Mesenchymal stem cell (in vitro differentiated cells and primary cell): ENCODE measurements at regions not wholly inside any gene's neighbourhood (a gene's known extent, or its start where the extent isn't known, plus 50 kb on each side); places are given as distances from the start of the nearest gene placed in this dataset.

Source experiments
- DNase-seq: peaks from one replicate; pipeline ENCODE4 v3.0.0-alpha.2; 2013
- H2AFZ ChIP-seq: one replicate; pipeline ENCODE4 v1.6.1; 2013; ENCODE audit warnings: low read depth, mild to moderate bottlenecking, control low read depth, inconsistent platforms, low read length, moderate library complexity
- H2AK5ac ChIP-seq: 2 replicates; pipeline ENCODE4 v1.6.1; 2013; ENCODE audit warnings: low read length, moderate library complexity, mild to moderate bottlenecking, inconsistent platforms; ENCODE audit not compliant: severe bottlenecking
- H2BK120ac ChIP-seq: one replicate; pipeline ENCODE4 v1.6.1; 2013; ENCODE audit warnings: low read depth, mild to moderate bottlenecking, inconsistent platforms, low read length, moderate library complexity
- H2BK12ac ChIP-seq, 2 experiments: one replicate each; pipeline ENCODE4 v1.6.1; 2013; ENCODE audit warnings: inconsistent platforms in 2 of 2, low read length in 2 of 2, mild to moderate bottlenecking in 2 of 2, moderate library complexity in 2 of 2, control low read depth in 1 of 2
- H2BK15ac ChIP-seq: one replicate; pipeline ENCODE4 v1.6.1; 2013; ENCODE audit warnings: mild to moderate bottlenecking, low read depth, inconsistent platforms; ENCODE audit not compliant: poor library complexity, severe bottlenecking
- H2BK5ac ChIP-seq: 2 replicates; pipeline ENCODE4 v1.6.1; 2013; ENCODE audit warnings: low read depth, mild to moderate bottlenecking, low read length, control low read depth, inconsistent platforms; ENCODE audit not compliant: poor library complexity, severe bottlenecking
- H3K14ac ChIP-seq, 2 experiments: one replicate each; pipeline ENCODE4 v1.6.1; 2013; ENCODE audit warnings: inconsistent platforms in 2 of 2, low read length in 2 of 2, control low read depth in 1 of 2, mild to moderate bottlenecking in 1 of 2, moderate library complexity in 1 of 2
- H3K18ac ChIP-seq, 2 experiments: one replicate each; pipeline ENCODE4 v1.6.1; 2013; ENCODE audit warnings: inconsistent platforms in 2 of 2, low read length in 2 of 2, control low read depth in 1 of 2, low read depth in 1 of 2, mild to moderate bottlenecking in 1 of 2
- H3K23ac ChIP-seq, 2 experiments: one replicate each; pipeline ENCODE4 v1.6.1; 2013; ENCODE audit warnings: inconsistent platforms in 2 of 2, low read length in 2 of 2, mild to moderate bottlenecking in 2 of 2, moderate library complexity in 2 of 2, control low read depth in 1 of 2
- H3K27ac ChIP-seq: 2 replicates; pipeline ENCODE4 v1.5.1; 2013; ENCODE audit warnings: mild to moderate bottlenecking, moderate library complexity, low read length, control low read depth, inconsistent platforms; ENCODE audit not compliant: poor library complexity, severe bottlenecking
- H3K27me3 ChIP-seq, 2 experiments: 2 replicates each; pipeline versions ENCODE4 v1.6.1 to v1.7.0; 2013; ENCODE audit warnings: low read length in 2 of 2, mild to moderate bottlenecking in 2 of 2, moderate library complexity in 2 of 2, control low read depth in 1 of 2, inconsistent platforms in 1 of 2; ENCODE audit not compliant: control insufficient read depth in 1 of 2, insufficient read depth in 1 of 2
- H3K36me3 ChIP-seq, 2 experiments: 2 replicates each; pipeline versions ENCODE4 v1.6.1 to v1.7.0; 2013; ENCODE audit warnings: low read length in 2 of 2, control low read depth in 1 of 2, inconsistent platforms in 1 of 2, low read depth in 1 of 2, mild to moderate bottlenecking in 1 of 2; ENCODE audit not compliant: insufficient read depth in 2 of 2, control insufficient read depth in 1 of 2
- H3K4ac ChIP-seq, 2 experiments: one replicate each; pipeline ENCODE4 v1.6.1; 2013; ENCODE audit warnings: inconsistent platforms in 2 of 2, low read length in 2 of 2, mild to moderate bottlenecking in 2 of 2, moderate library complexity in 2 of 2, control low read depth in 1 of 2, low read depth in 1 of 2
- H3K4me1 ChIP-seq: 2 replicates; pipeline ENCODE4 v1.6.1; 2013; ENCODE audit warnings: low read depth, low read length, control low read depth; ENCODE audit not compliant: control insufficient read depth, insufficient read depth
- H3K4me2 ChIP-seq: 2 replicates; pipeline ENCODE4 v1.6.1; 2013; ENCODE audit warnings: low read length, mild to moderate bottlenecking, inconsistent platforms; ENCODE audit not compliant: poor library complexity, severe bottlenecking
- H3K4me3 ChIP-seq, 2 experiments: 2 replicates each; pipeline versions ENCODE4 v1.5.1 to v1.7.0; 2013; ENCODE audit warnings: low read length in 2 of 2, mild to moderate bottlenecking in 2 of 2, control low read depth in 1 of 2, low read depth in 1 of 2; ENCODE audit not compliant: insufficient read depth in 1 of 2
- H3K79me1 ChIP-seq: replicated peaks from 2 replicates; pipeline ENCODE4 v1.6.1; 2013; ENCODE audit warnings: mild to moderate bottlenecking, control low read depth, low read length, inconsistent platforms; ENCODE audit not compliant: poor library complexity, severe bottlenecking
- H3K9ac ChIP-seq: 2 replicates; pipeline ENCODE4 v1.7.0; 2013; ENCODE audit warnings: mild to moderate bottlenecking, low read length, moderate library complexity
- H3K9me3 ChIP-seq: 2 replicates; pipeline ENCODE4 v1.7.0; 2013; ENCODE audit warnings: mild to moderate bottlenecking, low read length; ENCODE audit not compliant: control insufficient read depth
- H4K8ac ChIP-seq: one replicate; pipeline ENCODE4 v1.6.1; 2013; ENCODE audit warnings: inconsistent platforms, mild to moderate bottlenecking, low read length, moderate library complexity
- H4K91ac ChIP-seq: one replicate; pipeline ENCODE4 v1.6.1; 2013; ENCODE audit warnings: mild to moderate bottlenecking, low read length, inconsistent platforms
- WGBS: methylation state at CpG from one replicate; pipeline ENCODE4 v1.1.7; 2013; ENCODE audit warnings: mixed read lengths; 5-methylcytosine and 5-hydroxymethylcytosine counted together

DNA sequence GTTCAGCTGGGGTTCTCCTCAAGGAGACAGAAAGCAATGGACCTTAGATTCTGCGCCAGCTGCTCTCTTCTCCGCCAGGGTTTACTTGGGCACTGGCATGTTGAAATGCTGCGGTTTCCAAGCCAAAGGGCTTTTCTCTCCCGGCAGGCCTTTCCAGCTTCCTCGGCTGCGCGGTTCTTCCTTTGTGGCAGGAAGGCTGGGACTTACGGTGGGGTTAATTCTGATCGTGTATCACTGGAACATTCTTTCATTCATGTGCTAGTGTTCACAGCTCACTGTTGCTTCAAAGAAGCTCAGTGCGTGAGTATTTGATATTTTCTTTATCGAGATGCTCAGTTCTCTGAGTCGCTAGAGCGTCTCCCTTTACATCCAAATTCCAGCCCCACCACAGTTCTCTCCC, 723.2 kb downstream of the UQCRFS1 start:
- H3K27me3 ChIP-seq, result peaks cover 0 to 25% of the 10 kb centered on the region in 2 experiments
- no peak overlapping the region for H4K91ac ChIP-seq
- no peak overlapping the region for H2BK5ac ChIP-seq
- H3K18ac ChIP-seq, result no peak overlapping the region
- H3K4ac ChIP-seq, result no peak overlapping the region
- no peak overlapping the region for H2BK12ac ChIP-seq
- no peaks in the 10 kb centered on the region for H3K79me1 ChIP-seq
- H2BK15ac ChIP-seq, result no peak overlapping the region
- no peak overlapping the region for H2AFZ ChIP-seq
- H3K9me3 ChIP-seq, result no peaks in the 10 kb centered on the region
- no peak overlapping the region for H3K9ac ChIP-seq
- 80% methylated on average over 12 of the region's 13 CpGs for whole genome bisulfite sequencing
- no peak overlapping the region for H2AK5ac ChIP-seq
- H3K36me3 ChIP-seq, result no peaks in the 10 kb centered on the region
- peaks cover 5% of the 10 kb centered on the region for H3K4me1 ChIP-seq
- no peak overlapping the region for H2BK120ac ChIP-seq
- H3K4me3 ChIP-seq, result no peak overlapping the region
- no peak overlapping the region for H3K27ac ChIP-seq
- no peak overlapping the region for H4K8ac ChIP-seq
- DNase-seq, result no peak
- no peak overlapping the region for H3K4me2 ChIP-seq
- no peak overlapping the region for H3K14ac ChIP-seq
- no peak overlapping the region for H3K23ac ChIP-seq

DNA sequence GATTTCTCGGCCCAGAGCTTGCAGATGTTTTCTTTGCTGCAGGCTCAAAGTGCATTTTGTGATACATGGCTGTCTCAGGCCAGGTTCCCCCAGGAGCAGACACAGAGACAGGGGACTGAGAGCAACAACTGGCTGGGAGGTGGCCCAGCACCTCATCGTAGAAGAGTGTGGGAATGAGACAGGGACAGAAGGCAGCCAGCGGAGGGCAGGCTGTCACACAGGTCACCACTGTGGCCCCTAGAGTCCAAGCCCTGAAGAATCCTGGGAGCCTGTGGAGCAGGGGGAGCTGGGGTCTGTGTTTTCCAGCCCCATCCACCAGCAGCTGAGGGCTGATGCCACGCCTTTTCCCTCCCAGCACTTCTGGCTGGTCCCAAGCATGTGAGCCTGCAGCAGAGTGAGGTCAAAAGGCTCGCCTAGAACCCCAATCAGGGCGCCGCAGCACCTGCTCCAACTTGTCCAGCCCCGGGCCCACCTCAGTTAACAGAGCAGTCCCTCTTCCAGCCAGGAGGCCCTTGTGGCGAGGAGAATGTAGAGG, 723.8 kb downstream of the UQCRFS1 start:
- Histone ChIP-seq H3K14ac (no peak overlapping the region), H3K4me3 (no peak overlapping the region), H2BK15ac (no peak overlapping the region), H3K9me3 (no peaks in the 10 kb centered on the region), H3K36me3 (no peaks in the 10 kb centered on the region), H2BK120ac (no peak overlapping the region), H3K4me2 (no peak overlapping the region), H4K91ac (no peak overlapping the region), H4K8ac (no peak overlapping the region), H3K23ac (no peak overlapping the region), H2AFZ (no peak overlapping the region), H2AK5ac (no peak overlapping the region), H3K9ac (no peak overlapping the region), H3K4me1 (peaks cover 5% of the 10 kb centered on the region), H3K79me1 (no peaks in the 10 kb centered on the region), H2BK5ac (no peak overlapping the region), H3K27me3 (peaks cover 0 to 25% of the 10 kb centered on the region in 2 experiments), H3K27ac (no peak overlapping the region), H2BK12ac (no peak overlapping the region), H3K18ac (no peak overlapping the region), H3K4ac (no peak overlapping the region)
- WGBS, result 84% methylated on average over 9 of the region's 9 CpGs
- DNase-seq, result no peak

DNA sequence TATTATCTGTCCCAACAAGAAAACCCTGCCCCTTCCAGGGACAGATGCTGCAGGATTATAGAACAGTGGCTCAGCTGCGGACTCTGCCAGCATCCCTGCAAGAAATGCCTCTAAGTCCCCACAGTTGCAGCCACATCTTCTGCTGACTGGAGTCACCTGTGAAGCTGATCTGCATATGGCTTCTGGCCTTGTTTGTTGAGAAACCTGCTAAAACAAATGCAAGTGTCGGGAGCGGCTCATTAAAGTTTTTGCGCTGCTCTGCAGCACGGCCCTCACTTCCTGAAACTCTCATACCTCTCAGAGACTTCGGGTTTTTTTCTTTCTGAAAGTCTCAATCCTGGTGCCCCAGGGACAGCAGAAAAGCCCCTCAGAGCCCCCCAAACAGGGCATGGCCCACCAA, 725.0 kb downstream of the UQCRFS1 start:
- Histone ChIP-seq H3K9me3 (no peaks in the 10 kb centered on the region), H3K23ac (no peak overlapping the region), H2AK5ac (no peak overlapping the region), H3K4me1 (peaks cover 5% of the 10 kb centered on the region), H3K36me3 (no peaks in the 10 kb centered on the region), H3K27ac (no peak overlapping the region), H4K8ac (no peak overlapping the region), H2BK120ac (no peak overlapping the region), H3K27me3 (peaks cover 0 to 20% of the 10 kb centered on the region in 2 experiments), H2BK5ac (no peak overlapping the region), H2BK15ac (no peak overlapping the region), H3K14ac (no peak overlapping the region), H3K79me1 (no peaks in the 10 kb centered on the region), H3K4me3 (no peak overlapping the region), H2BK12ac (no peak overlapping the region), H3K4ac (no peak overlapping the region), H3K9ac (no peak overlapping the region), H3K18ac (no peak overlapping the region), H3K4me2 (no peak overlapping the region), H2AFZ (no peak overlapping the region), H4K91ac (no peak overlapping the region)
- 86% methylated on average over 6 of the region's 6 CpGs for WGBS
- DNase-seq, result no peak

DNA sequence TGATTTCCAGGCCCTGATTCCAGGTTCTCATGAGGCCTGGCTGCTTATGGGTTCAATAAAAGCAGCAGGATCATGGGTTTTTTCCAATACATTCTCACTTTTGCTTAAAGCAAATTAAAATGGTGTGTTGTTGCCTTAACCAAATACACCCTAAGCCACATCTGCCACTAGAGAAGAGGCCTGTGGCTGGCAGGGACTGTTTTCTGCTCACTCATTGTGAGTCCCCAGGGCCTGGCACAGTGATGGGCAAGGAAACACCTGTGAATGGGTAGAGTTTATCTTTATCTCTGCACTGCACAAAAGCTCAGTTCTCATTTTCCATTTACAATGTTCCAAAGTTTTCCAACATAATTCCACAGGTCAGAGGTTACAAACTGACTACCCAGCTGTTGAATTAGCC, 726.0 kb downstream of the UQCRFS1 start:
- no peak overlapping the region for H3K4ac ChIP-seq
- no peak overlapping the region for H3K27ac ChIP-seq
- H3K18ac ChIP-seq, result no peak overlapping the region
- H3K23ac ChIP-seq, result no peak overlapping the region
- no peak overlapping the region for H3K4me3 ChIP-seq
- H2BK15ac ChIP-seq, result no peak overlapping the region
- no peak overlapping the region for H2BK120ac ChIP-seq
- no peak overlapping the region for H3K4me2 ChIP-seq
- peaks cover 0 to 20% of the 10 kb centered on the region in 2 experiments for H3K27me3 ChIP-seq
- H3K79me1 ChIP-seq, result no peaks in the 10 kb centered on the region
- H2AK5ac ChIP-seq, result no peak overlapping the region
- H4K91ac ChIP-seq, result no peak overlapping the region
- peaks cover 8% of the 10 kb centered on the region for H3K4me1 ChIP-seq
- no peaks in the 10 kb centered on the region for H3K9me3 ChIP-seq
- no peak overlapping the region for H4K8ac ChIP-seq
- H2BK5ac ChIP-seq, result no peak overlapping the region
- H2AFZ ChIP-seq, result no peak overlapping the region
- H3K36me3 ChIP-seq, result no peaks in the 10 kb centered on the region
- H3K9ac ChIP-seq, result no peak overlapping the region
- no peak for DNase-seq
- no peak overlapping the region for H2BK12ac ChIP-seq
- H3K14ac ChIP-seq, result no peak overlapping the region
